Ascending aorta (tissue), 2 donors: ENCODE measurements at regions not wholly inside any gene's neighbourhood (a gene's known extent, or its start where the extent isn't known, plus 50 kb on each side); places are given as distances from the start of the nearest gene placed in this dataset.

ENCODE experiments used
- DNase-seq, 2 donors: peaks; one replicate each; pipeline ENCODE4 v3.0.0-alpha.2; 2019; ENCODE audit warnings: low spot score in 2 of 2
- H3K27ac ChIP-seq, 2 donors: fragments of 200-600 bp; sonication (generic); one replicate each; pipeline ENCODE4 v1.5.1; 2016 to 2017; ENCODE audit warnings: mild to moderate bottlenecking in 1 of 2
- H3K27me3 ChIP-seq: fragments of 200-600 bp; sonication (generic); one replicate; pipeline ENCODE4 v1.5.1; 2017
- H3K36me3 ChIP-seq, 2 donors: fragments of 200-600 bp; sonication (generic); one replicate each; pipeline ENCODE4 v1.5.1; 2016
- H3K4me1 ChIP-seq, 2 donors: fragments of 200-600 bp; sonication (generic); one replicate each; pipeline ENCODE4 v1.5.1; 2016 to 2017; ENCODE audit warnings: mild to moderate bottlenecking in 1 of 2
- H3K4me3 ChIP-seq, 2 donors: fragments of 200-600 bp; sonication (generic); one replicate each; pipeline ENCODE4 v1.5.1; 2016 to 2017; ENCODE audit warnings: mild to moderate bottlenecking in 1 of 2
- H3K9me3 ChIP-seq, 2 donors: fragments of 200-600 bp; sonication (generic); one replicate each; pipeline ENCODE4 v1.5.1; 2016
- CTCF ChIP-seq, 3 experiments: fragments of 200-600 bp in 2 of 3; fragments of 450-650 bp in 1 of 3; sonication (generic) in 2 of 3; IDR thresholded peaks; one replicate each; pipeline ENCODE4 v1.5.1; 2016 to 2019; ENCODE audit warnings: antibody characterized with exemption in 3 of 3, mild to moderate bottlenecking in 1 of 3, moderate library complexity in 1 of 3
- intact Hi-C: fragments of 100-400 bp; cut with DNase I; formaldehyde crosslinking; loops from one replicate; pipeline ENCODE4 v1.15.1; 2023

- H3K4me3 ChIP-seq: no peak overlapping the region
- no peak for DNase-seq
- no peaks in the 10 kb centered on the region for H3K4me1 ChIP-seq
- H3K27me3 ChIP-seq: no peaks in the 10 kb centered on the region
- intact Hi-C loops: no loop called here
- TF ChIP-seq CTCF (IDR thresholded peaks at IDR 0.05): no peak
- no peaks in the 10 kb centered on the region for H3K36me3 ChIP-seq
- no peak overlapping the region for H3K27ac ChIP-seq
- no peaks in the 10 kb centered on the region for H3K9me3 ChIP-seq
Measured at GRCh38 chr2:30089171-30089570, 57.6 kb upstream of the YPEL5 start.

GRCh38 chr2:30095402-30095801 is 51.4 kb upstream of the YPEL5 start:
- DNase-seq: no peak
- no peaks in the 10 kb centered on the region for H3K4me1 ChIP-seq
- intact Hi-C loops: no loop called here
- no peak overlapping the region for H3K4me3 ChIP-seq
- H3K9me3 ChIP-seq: no peaks in the 10 kb centered on the region
- no peaks in the 10 kb centered on the region for H3K27me3 ChIP-seq
- no peaks in the 10 kb centered on the region for H3K36me3 ChIP-seq
- no peak for TF ChIP-seq CTCF (IDR thresholded peaks at IDR 0.05)
- no peak overlapping the region for H3K27ac ChIP-seq

DNA sequence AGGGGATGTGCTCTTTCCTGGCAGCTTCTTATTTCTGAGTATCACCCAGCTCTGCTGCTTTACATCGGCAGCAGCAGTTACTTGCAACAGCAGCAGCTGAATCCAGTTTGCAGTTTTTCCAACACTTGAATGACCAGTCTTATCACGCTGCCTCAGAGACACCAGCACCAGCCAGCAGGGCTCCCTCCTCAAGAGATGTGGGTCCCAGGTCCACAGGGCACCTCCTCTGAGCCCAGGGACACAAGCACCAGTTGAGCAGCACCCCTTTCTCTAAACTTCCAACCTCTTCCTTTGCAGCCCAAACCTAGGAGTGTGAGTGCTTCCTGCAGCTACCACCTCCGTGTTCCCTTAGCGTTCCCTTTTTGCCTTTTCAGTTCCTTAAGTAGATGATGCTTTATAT is 50.4 kb upstream of the YPEL5 start:
- no peaks in the 10 kb centered on the region for H3K4me1 ChIP-seq
- intact Hi-C loops: no loop called here
- H3K36me3 ChIP-seq: no peaks in the 10 kb centered on the region
- DNase-seq: no peak
- no peak for TF ChIP-seq CTCF (IDR thresholded peaks at IDR 0.05)
- H3K9me3 ChIP-seq: no peaks in the 10 kb centered on the region
- H3K27me3 ChIP-seq: no peaks in the 10 kb centered on the region
- H3K27ac ChIP-seq: no peak overlapping the region
- no peak overlapping the region for H3K4me3 ChIP-seq
